ENCODE measurements at regions not wholly inside any gene's neighbourhood (a gene's known extent, or its start where the extent isn't known, plus 50 kb on each side); places are given as distances from the start of the nearest gene placed in this dataset.

- no peak for TF ChIP-seq CREB5 (CRISPR knock-in tag; IDR thresholded peaks at IDR 0.05; ENCODE audit: low read depth)
- TF ChIP-seq SNAI2 (CRISPR knock-in tag; IDR thresholded peaks at IDR 0.05), result no peak
- TF ChIP-seq PATZ1 (CRISPR knock-in tag; IDR thresholded peaks at IDR 0.05; ENCODE audit: borderline replicate concordance), result no peak
- no peak for TF ChIP-seq ARNTL (CRISPR knock-in tag; IDR thresholded peaks at IDR 0.05; ENCODE audit: borderline replicate concordance, low read depth)
- no peak for TF ChIP-seq RARB (CRISPR knock-in tag; IDR thresholded peaks at IDR 0.05)
- no peak for TF ChIP-seq CSDC2 (CRISPR knock-in tag; IDR thresholded peaks at IDR 0.05)
- no peak for TF ChIP-seq ZC3H10 (CRISPR knock-in tag; IDR thresholded peaks at IDR 0.05)
- no peak for TF ChIP-seq TCF4 (CRISPR knock-in tag; IDR thresholded peaks at IDR 0.05; ENCODE audit: borderline replicate concordance)
- TF ChIP-seq TOX (CRISPR knock-in tag; IDR thresholded peaks at IDR 0.05; ENCODE audit: borderline replicate concordance), result no peak
- TF ChIP-seq ESRRG (CRISPR knock-in tag; IDR thresholded peaks at IDR 0.05), result no peak
- no peak for TF ChIP-seq ZNF565 (CRISPR knock-in tag; conservative IDR thresholded peaks at IDR 0.05; ENCODE audit: low read depth)
- no peak for TF ChIP-seq ZFP30 (CRISPR knock-in tag; IDR thresholded peaks at IDR 0.05)
- no peak for TF ChIP-seq POU6F1 (CRISPR knock-in tag; IDR thresholded peaks at IDR 0.05; ENCODE audit: borderline replicate concordance, low read depth)
- no peak for TF ChIP-seq OSR1 (CRISPR knock-in tag; IDR thresholded peaks at IDR 0.05)
Observed at GRCh38 chr4:31307029-31307428, 586.9 kb downstream of the PCDH7 start.

All from SK-N-SH treated with all-trans-retinoic acid at 6 μM for 48 hours (cell line).